Epithelial cell of esophagus (primary cell): ENCODE measurements at regions not wholly inside any gene's neighbourhood (a gene's known extent, or its start where the extent isn't known, plus 50 kb on each side); places are given as distances from the start of the nearest gene placed in this dataset.

ENCODE experiments used
- DNase-seq: peaks from one replicate; pipeline ENCODE4 v3.0.0; 2010; ENCODE audit warnings: low read depth
- H3K4me3 ChIP-seq: 2 replicates; pipeline ENCODE4 v1.5.1; 2011; ENCODE audit warnings: mild to moderate bottlenecking, low read length, control low read depth
- CTCF ChIP-seq: IDR thresholded peaks from 2 replicates; pipeline ENCODE4 v1.5.1; 2011; ENCODE audit warnings: low read depth, mild to moderate bottlenecking, low read length, control low read depth, inconsistent platforms; ENCODE audit not compliant: insufficient read depth; ENCODE audit errors: missing control alignments

DNA sequence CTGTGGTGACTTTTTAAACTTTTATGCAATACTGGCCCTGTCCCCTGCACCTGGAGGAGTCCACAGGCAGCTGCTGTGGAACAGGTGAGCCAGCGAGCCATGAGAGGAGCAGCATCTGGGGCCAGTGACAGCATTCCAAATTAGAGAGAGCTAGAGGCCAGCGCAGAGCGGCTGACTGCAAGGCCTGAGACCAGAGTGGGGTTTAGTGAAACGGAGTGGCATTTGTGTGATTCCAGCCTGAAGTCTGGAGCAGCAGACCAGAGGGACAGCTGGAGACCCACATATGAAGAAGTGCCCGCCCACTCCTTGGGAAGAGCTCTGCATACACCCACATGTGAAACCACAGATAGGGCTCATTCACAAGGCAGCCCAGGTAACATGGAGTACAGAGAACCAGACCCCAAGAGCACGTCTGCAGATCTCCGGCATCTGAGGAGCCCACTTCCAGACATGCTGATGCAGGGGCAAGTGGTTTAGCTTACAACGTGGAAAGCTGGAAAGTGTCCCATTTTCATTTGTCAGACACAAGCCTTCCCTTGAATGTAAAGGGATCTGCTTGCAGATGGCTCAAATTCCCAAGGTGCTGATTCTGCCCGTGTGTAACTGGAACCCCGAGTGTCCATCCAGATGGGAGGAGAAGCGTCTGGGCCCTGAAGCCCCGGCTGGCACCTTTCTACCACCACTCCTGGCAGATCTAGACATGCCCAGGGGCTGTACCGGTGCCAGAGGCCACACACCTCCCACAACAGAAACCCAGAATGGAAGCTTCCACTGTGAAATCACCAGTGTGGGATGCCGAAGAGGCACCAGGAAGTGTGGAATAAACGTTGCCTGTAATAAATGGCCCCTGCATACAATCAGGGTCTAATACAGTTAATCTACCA, 256.0 kb upstream of the TCERG1L start:
- H3K4me3 ChIP-seq: no peak overlapping the region
- TF ChIP-seq CTCF: no peak
- no peak for DNase-seq

- no peak for TF ChIP-seq CTCF
- H3K4me3 ChIP-seq: no peak overlapping the region
- no peak for DNase-seq
Measured at GRCh38 chr10:131568866-131569265, 257.3 kb upstream of the TCERG1L start.

DNA sequence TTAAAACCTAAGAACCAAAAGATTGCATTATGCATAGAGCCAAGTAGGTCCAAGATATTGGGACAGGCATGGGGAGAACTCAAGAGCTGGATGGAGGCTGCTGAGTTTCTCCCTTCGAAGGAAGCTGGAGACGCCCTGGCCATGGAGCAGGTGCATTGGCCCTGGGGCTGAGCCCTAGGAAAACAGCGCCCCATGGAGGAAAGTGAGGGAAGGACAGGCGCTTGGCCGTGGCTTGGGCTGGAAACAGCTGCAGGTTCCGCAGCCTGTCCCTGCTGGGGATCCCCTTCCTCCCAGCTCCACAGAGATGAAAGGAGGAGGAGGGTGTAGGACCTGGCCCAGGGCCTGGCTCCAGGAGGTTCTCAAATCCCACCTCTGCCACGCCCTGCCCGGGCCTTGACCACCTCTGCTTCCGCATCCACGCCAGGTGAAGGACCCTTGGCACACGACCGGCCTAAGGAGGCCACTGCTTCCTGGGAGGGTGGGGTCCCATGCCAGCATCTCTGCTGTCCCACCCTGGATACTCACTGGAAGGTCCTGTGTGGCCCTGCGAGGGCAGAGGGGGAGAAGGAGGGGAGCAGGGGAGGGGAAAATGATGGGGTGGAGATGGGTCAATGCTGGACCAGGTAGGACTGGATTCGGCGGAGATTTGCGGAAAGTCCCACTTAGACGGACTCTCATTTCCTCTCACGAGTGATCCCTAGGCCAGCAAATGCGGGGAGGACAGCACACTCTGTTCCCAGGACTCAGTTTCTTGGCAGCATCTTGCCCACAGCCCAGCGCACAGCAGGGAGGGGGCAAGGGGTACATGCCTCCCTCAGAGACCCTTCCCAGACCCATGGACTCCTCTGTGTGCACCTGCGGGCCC, 258.6 kb upstream of the TCERG1L start:
- no peak for TF ChIP-seq CTCF
- no peak for DNase-seq
- H3K4me3 ChIP-seq: no peak overlapping the region

- H3K4me3 ChIP-seq: no peak overlapping the region
- no peak for TF ChIP-seq CTCF
- DNase-seq: no peak
Measured at GRCh38 chr10:131570716-131571307, 259.3 kb upstream of the TCERG1L start.

GRCh38 chr10:131571346-131571745, 259.8 kb upstream of the TCERG1L start:
- no peak for DNase-seq
- H3K4me3 ChIP-seq: no peak overlapping the region
- no peak for TF ChIP-seq CTCF

- no peak for TF ChIP-seq CTCF
- DNase-seq: no peak
- H3K4me3 ChIP-seq: no peak overlapping the region
Measured at GRCh38 chr10:131571865-131572264, 260.3 kb upstream of the TCERG1L start.
